GM21390 (cell line): ENCODE measurements at regions not wholly inside any gene's neighbourhood (a gene's known extent, or its start where the extent isn't known, plus 50 kb on each side); places are given as distances from the start of the nearest gene placed in this dataset.
"Not testable (repeated sequence)": the region's sequence is repeated elsewhere in the genome, so short reads cannot be mapped to it uniquely, and the experiment has no call there.

ENCODE experiments used
- ATAC-seq: cut with Tn5 transposase; IDR thresholded peaks from one replicate; pipeline ENCODE4 v1.9.1; 2021; ENCODE audit not compliant: unreplicated experiment

- ATAC-seq, result no peak
Observed at GRCh38 chr6:20263059-20263458, 50.8 kb upstream of the MBOAT1 start.

DNA sequence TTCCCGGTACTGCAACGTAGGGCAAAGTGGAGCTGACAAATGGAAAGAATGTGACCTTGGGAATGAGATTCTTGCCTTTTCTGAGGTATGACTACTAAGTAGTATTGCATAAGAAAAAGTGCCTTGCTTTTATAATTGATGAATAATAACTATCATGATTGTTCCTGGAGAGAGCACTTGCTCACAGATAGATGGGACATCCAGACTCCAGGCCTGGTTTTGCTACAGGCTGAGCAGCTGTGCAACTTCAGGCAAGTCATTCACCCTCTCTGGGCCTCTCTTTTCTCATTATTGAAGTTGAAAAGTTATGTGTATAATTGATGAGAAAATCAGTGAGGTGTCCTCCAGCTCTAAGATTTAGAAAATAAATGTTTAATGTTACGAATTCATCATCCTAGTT lies 53.6 kb upstream of the MBOAT1 start:
- no peak for ATAC-seq

DNA sequence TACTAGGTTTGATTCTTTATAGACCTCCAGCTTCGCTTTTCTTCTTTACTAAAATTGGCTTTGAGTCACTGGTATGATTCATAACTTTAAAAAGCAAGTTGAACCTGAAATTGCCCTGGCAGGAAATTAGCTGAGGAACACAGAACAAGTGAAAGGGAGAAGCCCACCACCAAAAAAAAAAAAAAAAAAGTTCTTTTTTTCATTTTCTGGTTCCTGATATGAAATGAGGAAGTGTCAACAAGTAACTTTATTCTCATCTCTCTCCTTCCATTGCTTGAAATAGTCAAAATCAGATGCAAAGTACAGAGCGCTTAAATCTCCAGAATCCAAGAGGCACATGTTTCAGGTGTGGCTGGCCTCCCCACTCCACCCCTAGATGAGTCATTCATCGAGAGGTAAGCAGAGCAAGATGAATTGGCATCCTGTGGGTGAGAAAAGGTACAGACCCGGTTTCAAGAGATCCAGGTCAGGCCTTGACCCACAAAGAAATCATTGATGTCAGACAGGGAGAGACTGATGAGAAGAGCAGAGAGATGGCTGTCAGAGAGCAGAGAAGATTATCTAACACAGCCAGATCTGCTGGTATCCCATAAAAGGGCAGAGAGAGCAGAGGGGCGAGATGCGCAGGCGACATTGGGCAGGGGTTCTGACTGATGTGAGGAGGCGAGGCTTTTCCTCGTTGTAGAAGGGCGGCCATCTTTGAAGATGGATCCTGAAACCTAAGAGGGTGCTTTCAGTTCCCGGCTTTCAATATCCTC lies 54.8 kb upstream of the MBOAT1 start:
- ATAC-seq, result peak; percentile 74

GRCh38 chr6:20269181-20269580 lies 56.9 kb upstream of the MBOAT1 start:
- ATAC-seq, result no peak

GRCh38 chr6:20271818-20272217 lies 59.5 kb upstream of the MBOAT1 start:
- ATAC-seq, result no peak

DNA sequence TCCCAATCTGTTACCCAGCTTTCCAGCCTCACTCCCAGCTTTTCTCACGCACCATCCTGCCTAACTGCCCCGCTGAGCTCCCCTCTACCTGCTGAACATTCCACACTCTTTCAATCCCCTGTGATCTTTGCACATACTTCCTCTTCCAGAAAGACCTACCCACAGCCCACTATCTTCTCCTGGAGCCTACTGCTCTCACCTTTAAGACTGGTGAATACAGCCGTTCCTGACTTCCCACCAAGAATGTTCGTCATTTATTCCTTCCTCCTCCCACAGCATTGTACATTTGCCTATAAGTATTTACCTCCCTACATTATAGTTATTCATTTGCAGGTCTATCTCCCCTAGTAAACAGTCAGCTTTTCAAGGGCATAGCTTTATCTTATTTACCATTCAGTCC lies 61.9 kb upstream of the MBOAT1 start:
- no peak for ATAC-seq

- ATAC-seq, result not testable (repeated sequence)
Observed at GRCh38 chr6:20275837-20276236, 63.6 kb upstream of the MBOAT1 start.

GRCh38 chr6:20277724-20278123 lies 65.5 kb upstream of the MBOAT1 start:
- not testable (repeated sequence) for ATAC-seq

GRCh38 chr6:20279051-20279450 lies 66.8 kb upstream of the MBOAT1 start:
- ATAC-seq, result no peak

- no peak for ATAC-seq
Observed at GRCh38 chr6:20279608-20280287, 67.5 kb upstream of the MBOAT1 start.

GRCh38 chr6:20280288-20280621 lies 68.0 kb upstream of the MBOAT1 start:
- no peak for ATAC-seq

DNA sequence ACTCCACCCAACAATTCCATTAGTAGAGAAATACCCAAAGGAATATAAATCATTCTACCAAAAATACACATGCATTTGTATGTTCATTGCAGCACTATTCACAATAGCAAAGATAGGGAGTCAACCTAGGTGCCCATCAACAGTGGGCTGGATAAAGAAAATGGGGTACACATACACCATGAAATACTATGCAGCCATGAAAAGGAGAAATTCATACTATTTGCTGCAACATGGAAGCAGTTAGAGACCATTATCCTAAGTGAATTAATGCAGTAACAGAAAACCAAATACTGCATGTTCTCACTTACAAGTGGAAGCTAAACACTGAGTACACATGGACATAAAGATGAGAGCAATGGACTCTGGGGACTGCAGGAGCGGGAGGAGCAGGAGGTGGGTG lies 72.4 kb upstream of the MBOAT1 start:
- ATAC-seq, result no peak

GRCh38 chr6:20286968-20287565 lies 74.8 kb upstream of the MBOAT1 start:
- no peak for ATAC-seq

- peak; percentile 94 for ATAC-seq
Observed at GRCh38 chr6:20291764-20292580, 79.7 kb upstream of the MBOAT1 start.

- no peak for ATAC-seq
Observed at GRCh38 chr6:20292905-20293304, 80.6 kb upstream of the MBOAT1 start.

GRCh38 chr6:20301256-20301655 lies 89.0 kb upstream of the MBOAT1 start:
- ATAC-seq, result no peak

- ATAC-seq, result no peak
Observed at GRCh38 chr6:20302168-20302567, 89.9 kb upstream of the MBOAT1 start.

DNA sequence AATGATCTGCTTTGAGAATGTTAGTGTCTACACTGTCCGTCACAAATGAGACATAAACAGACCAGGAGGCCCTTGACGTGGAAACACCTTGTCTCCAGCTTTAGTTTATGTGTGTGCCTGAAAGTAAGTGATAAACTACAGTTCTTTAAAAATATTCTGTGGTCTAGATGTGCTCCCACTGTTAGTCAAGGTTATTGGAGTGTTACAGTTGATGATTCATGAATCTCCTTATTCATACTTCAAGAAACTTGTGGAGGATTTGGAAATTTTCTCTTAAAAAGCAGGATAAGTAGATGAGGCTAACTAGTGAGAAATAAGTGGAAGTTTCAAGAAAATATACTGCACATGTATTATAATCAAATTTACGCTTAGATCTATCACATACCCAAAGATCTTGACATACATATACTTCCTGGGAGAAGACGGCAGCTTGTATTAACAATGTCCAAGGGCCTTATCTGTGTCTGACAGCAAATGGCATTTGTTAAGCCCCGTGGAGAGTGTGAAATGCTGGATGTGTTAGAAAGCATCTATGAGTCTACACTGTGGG lies 90.5 kb upstream of the MBOAT1 start:
- no peak for ATAC-seq

GRCh38 chr6:20306491-20306890 lies 94.2 kb upstream of the MBOAT1 start:
- ATAC-seq, result no peak

- no peak for ATAC-seq
Observed at GRCh38 chr6:20309186-20309585, 92.5 kb upstream of the E2F3 start.

- ATAC-seq, result no peak
Observed at GRCh38 chr6:20310185-20310584, 91.5 kb upstream of the E2F3 start.
